Gastroesophageal sphincter (tissue), 4 donors: ENCODE measurements at regions not wholly inside any gene's neighbourhood (a gene's known extent, or its start where the extent isn't known, plus 50 kb on each side); places are given as distances from the start of the nearest gene placed in this dataset.

Source experiments
- ATAC-seq: fragments of 150-250 bp; one replicate; pipeline ENCODE4 v1.9.1; 2016; ENCODE audit warnings: mild to moderate bottlenecking, moderate library complexity
- H3K27ac ChIP-seq, 4 donors: fragments of 200-600 bp; sonication (generic) in 3 of 4; 1 replicate in 3 of 4; 2 replicates in 1 of 4; pipeline ENCODE4 v1.5.1; 2016 to 2019
- H3K27me3 ChIP-seq: fragments of 200-600 bp; sonication (generic); one replicate; pipeline ENCODE4 v1.5.1; 2019
- H3K36me3 ChIP-seq, 2 donors: fragments of 200-600 bp; sonication (generic); one replicate each; pipeline ENCODE4 v1.5.1; 2019; ENCODE audit warnings: control low read depth in 1 of 2
- H3K4me1 ChIP-seq, 3 donors: fragments of 200-600 bp; sonication (generic); 1 replicate in 2 of 3; 2 replicates in 1 of 3; pipeline ENCODE4 v1.5.1; 2016 to 2019; ENCODE audit warnings: control low read depth in 2 of 3
- H3K4me3 ChIP-seq, 2 donors: fragments of 200-600 bp; sonication (generic); one replicate each; pipeline ENCODE4 v1.5.1; 2019; ENCODE audit warnings: mild to moderate bottlenecking in 1 of 2, moderate library complexity in 1 of 2
- H3K9me3 ChIP-seq, 3 donors: fragments of 200-600 bp; sonication (generic); one replicate each; pipeline ENCODE4 v1.5.1; 2017 to 2019; ENCODE audit warnings: control low read depth in 2 of 3
- CTCF ChIP-seq, 4 experiments: fragments of 200-600 bp in 2 of 4; fragments of 450-650 bp in 2 of 4; sonication (generic) in 1 of 4; IDR thresholded peaks; one replicate each; pipeline ENCODE4 v1.5.1; 2017 to 2019; ENCODE audit warnings: antibody characterized with exemption in 4 of 4, mild to moderate bottlenecking in 2 of 4, moderate library complexity in 2 of 4
- EP300 ChIP-seq: sonication (generic); formaldehyde crosslinking; IDR thresholded peaks from one replicate; pipeline ENCODE4 v1.6.1; 2017; ENCODE audit warnings: antibody characterized with exemption, mild to moderate bottlenecking
- POLR2A ChIP-seq, 2 donors: fragments of 450-650 bp; IDR thresholded peaks; one replicate each; pipeline ENCODE4 v1.6.1; 2017; ENCODE audit warnings: antibody characterized with exemption in 2 of 2, mild to moderate bottlenecking in 2 of 2, moderate library complexity in 1 of 2
- POLR2AphosphoS5 ChIP-seq: sonication (generic); formaldehyde crosslinking; IDR thresholded peaks from one replicate; pipeline ENCODE4 v1.6.1; 2017; ENCODE audit warnings: antibody characterized with exemption
- WGBS, 2 donors: methylation state at CpG; one replicate each; pipeline ENCODE4 v1.1.5; 2018; ENCODE audit warnings: low coverage in 1 of 2; 5-methylcytosine and 5-hydroxymethylcytosine counted together

GRCh38 chr5:8864053-8864452 is 681.8 kb downstream of the SEMA5A start:
- Histone ChIP-seq H3K4me3 (no peak overlapping the region), H3K4me1 (no peaks in the 10 kb centered on the region), H3K27me3 (no peaks in the 10 kb centered on the region), H3K36me3 (no peaks in the 10 kb centered on the region), H3K9me3 (peaks cover 0 to 7% (median 0%) of the 10 kb centered on the region in 3 donors), H3K27ac (no peak overlapping the region)
- ATAC-seq: no peak
- TF ChIP-seq CTCF (IDR thresholded peaks at IDR 0.05): no peak
- TF ChIP-seq POLR2A (IDR thresholded peaks at IDR 0.05): no peak
- WGBS, 2 donors: 18 to 78% methylated on average over 2 to 3 of the region's 4 CpGs

- no peak for TF ChIP-seq EP300
- TF ChIP-seq CTCF (IDR thresholded peaks at IDR 0.05): no peak
- no peak for TF ChIP-seq POLR2A (IDR thresholded peaks at IDR 0.05)
- TF ChIP-seq POLR2AphosphoS5: no peak
- no peaks in the 10 kb centered on the region for H3K27me3 ChIP-seq
- no peaks in the 10 kb centered on the region for H3K4me1 ChIP-seq
- no peaks in the 10 kb centered on the region for H3K36me3 ChIP-seq
- 49 to 60% methylated on average over 3 to 5 of the region's 5 CpGs for whole genome bisulfite sequencing, 2 donors
- no peak overlapping the region for H3K27ac ChIP-seq
- H3K9me3 ChIP-seq: peaks cover 0 to 7% (median 0%) of the 10 kb centered on the region in 3 donors
- H3K4me3 ChIP-seq: no peak overlapping the region
- no peak for ATAC-seq
These were observed 680.6 kb downstream of the SEMA5A start for GRCh38 chr5:8865266-8865665.

GRCh38 chr5:8865686-8866374 is 680.0 kb downstream of the SEMA5A start:
- 71 to 75% methylated on average over 1 to 7 of the region's 7 CpGs for WGBS, 2 donors
- H3K4me1 ChIP-seq: no peaks in the 10 kb centered on the region
- H3K9me3 ChIP-seq: peaks cover 0 to 7% (median 0%) of the 10 kb centered on the region in 3 donors
- H3K4me3 ChIP-seq: no peak overlapping the region
- no peak overlapping the region for H3K27ac ChIP-seq
- no peak for ATAC-seq
- TF ChIP-seq POLR2A (IDR thresholded peaks at IDR 0.05): no peak
- TF ChIP-seq POLR2AphosphoS5: no peak
- TF ChIP-seq EP300: no peak
- no peak for TF ChIP-seq CTCF (IDR thresholded peaks at IDR 0.05)
- no peaks in the 10 kb centered on the region for H3K27me3 ChIP-seq
- H3K36me3 ChIP-seq: no peaks in the 10 kb centered on the region

- no peaks in the 10 kb centered on the region for H3K27me3 ChIP-seq
- WGBS, 2 donors: 80 to 93% methylated on average over 1 of the region's 1 CpG
- no peak for TF ChIP-seq POLR2A (IDR thresholded peaks at IDR 0.05)
- no peak for TF ChIP-seq POLR2AphosphoS5
- TF ChIP-seq EP300: no peak
- TF ChIP-seq CTCF (IDR thresholded peaks at IDR 0.05): no peak
- H3K4me1 ChIP-seq: no peaks in the 10 kb centered on the region
- H3K9me3 ChIP-seq: peaks cover 0 to 7% (median 0%) of the 10 kb centered on the region in 3 donors
- no peaks in the 10 kb centered on the region for H3K36me3 ChIP-seq
- H3K4me3 ChIP-seq: no peak overlapping the region
- H3K27ac ChIP-seq: no peak overlapping the region
- no peak for ATAC-seq
These were observed 677.6 kb downstream of the SEMA5A start for GRCh38 chr5:8868283-8868682.

- ATAC-seq: no peak
- no peak overlapping the region for H3K4me3 ChIP-seq
- no peaks in the 10 kb centered on the region for H3K27me3 ChIP-seq
- TF ChIP-seq EP300 (no peak), CTCF (IDR thresholded peaks at IDR 0.05) (no peak), POLR2AphosphoS5 (no peak), POLR2A (IDR thresholded peaks at IDR 0.05) (no peak)
- H3K27ac ChIP-seq: no peak overlapping the region
- H3K4me1 ChIP-seq: no peaks in the 10 kb centered on the region
- 81% methylated on average over 11 of the region's 12 CpGs; no CpG with 5 or more reads in 1 of the 2 donors for WGBS, 2 donors
- H3K36me3 ChIP-seq: no peaks in the 10 kb centered on the region
- H3K9me3 ChIP-seq: no peaks in the 10 kb centered on the region
These were observed 675.9 kb downstream of the SEMA5A start for GRCh38 chr5:8869932-8870331.
